Mesenchymal stem cell (in vitro differentiated cells and primary cell): ENCODE measurements at regions not wholly inside any gene's neighbourhood (a gene's known extent, or its start where the extent isn't known, plus 50 kb on each side); places are given as distances from the start of the nearest gene placed in this dataset.

Experiments used
- DNase-seq: peaks from one replicate; pipeline ENCODE4 v3.0.0-alpha.2; 2013
- H2AFZ ChIP-seq: one replicate; pipeline ENCODE4 v1.6.1; 2013; ENCODE audit warnings: low read depth, mild to moderate bottlenecking, control low read depth, inconsistent platforms, low read length, moderate library complexity
- H2AK5ac ChIP-seq: 2 replicates; pipeline ENCODE4 v1.6.1; 2013; ENCODE audit warnings: low read length, moderate library complexity, mild to moderate bottlenecking, inconsistent platforms; ENCODE audit not compliant: severe bottlenecking
- H2BK120ac ChIP-seq: one replicate; pipeline ENCODE4 v1.6.1; 2013; ENCODE audit warnings: low read depth, mild to moderate bottlenecking, inconsistent platforms, low read length, moderate library complexity
- H2BK12ac ChIP-seq, 2 experiments: one replicate each; pipeline ENCODE4 v1.6.1; 2013; ENCODE audit warnings: inconsistent platforms in 2 of 2, low read length in 2 of 2, mild to moderate bottlenecking in 2 of 2, moderate library complexity in 2 of 2, control low read depth in 1 of 2
- H2BK15ac ChIP-seq: one replicate; pipeline ENCODE4 v1.6.1; 2013; ENCODE audit warnings: mild to moderate bottlenecking, low read depth, inconsistent platforms; ENCODE audit not compliant: poor library complexity, severe bottlenecking
- H2BK5ac ChIP-seq: 2 replicates; pipeline ENCODE4 v1.6.1; 2013; ENCODE audit warnings: low read depth, mild to moderate bottlenecking, low read length, control low read depth, inconsistent platforms; ENCODE audit not compliant: poor library complexity, severe bottlenecking
- H3K14ac ChIP-seq, 2 experiments: one replicate each; pipeline ENCODE4 v1.6.1; 2013; ENCODE audit warnings: inconsistent platforms in 2 of 2, low read length in 2 of 2, control low read depth in 1 of 2, mild to moderate bottlenecking in 1 of 2, moderate library complexity in 1 of 2
- H3K18ac ChIP-seq, 2 experiments: one replicate each; pipeline ENCODE4 v1.6.1; 2013; ENCODE audit warnings: inconsistent platforms in 2 of 2, low read length in 2 of 2, control low read depth in 1 of 2, low read depth in 1 of 2, mild to moderate bottlenecking in 1 of 2
- H3K23ac ChIP-seq, 2 experiments: one replicate each; pipeline ENCODE4 v1.6.1; 2013; ENCODE audit warnings: inconsistent platforms in 2 of 2, low read length in 2 of 2, mild to moderate bottlenecking in 2 of 2, moderate library complexity in 2 of 2, control low read depth in 1 of 2
- H3K27ac ChIP-seq: 2 replicates; pipeline ENCODE4 v1.5.1; 2013; ENCODE audit warnings: mild to moderate bottlenecking, moderate library complexity, low read length, control low read depth, inconsistent platforms; ENCODE audit not compliant: poor library complexity, severe bottlenecking
- H3K27me3 ChIP-seq, 2 experiments: 2 replicates each; pipeline versions ENCODE4 v1.6.1 to v1.7.0; 2013; ENCODE audit warnings: low read length in 2 of 2, mild to moderate bottlenecking in 2 of 2, moderate library complexity in 2 of 2, control low read depth in 1 of 2, inconsistent platforms in 1 of 2; ENCODE audit not compliant: control insufficient read depth in 1 of 2, insufficient read depth in 1 of 2
- H3K36me3 ChIP-seq, 2 experiments: 2 replicates each; pipeline versions ENCODE4 v1.6.1 to v1.7.0; 2013; ENCODE audit warnings: low read length in 2 of 2, control low read depth in 1 of 2, inconsistent platforms in 1 of 2, low read depth in 1 of 2, mild to moderate bottlenecking in 1 of 2; ENCODE audit not compliant: insufficient read depth in 2 of 2, control insufficient read depth in 1 of 2
- H3K4ac ChIP-seq, 2 experiments: one replicate each; pipeline ENCODE4 v1.6.1; 2013; ENCODE audit warnings: inconsistent platforms in 2 of 2, low read length in 2 of 2, mild to moderate bottlenecking in 2 of 2, moderate library complexity in 2 of 2, control low read depth in 1 of 2, low read depth in 1 of 2
- H3K4me1 ChIP-seq: 2 replicates; pipeline ENCODE4 v1.6.1; 2013; ENCODE audit warnings: low read depth, low read length, control low read depth; ENCODE audit not compliant: control insufficient read depth, insufficient read depth
- H3K4me2 ChIP-seq: 2 replicates; pipeline ENCODE4 v1.6.1; 2013; ENCODE audit warnings: low read length, mild to moderate bottlenecking, inconsistent platforms; ENCODE audit not compliant: poor library complexity, severe bottlenecking
- H3K4me3 ChIP-seq, 2 experiments: 2 replicates each; pipeline versions ENCODE4 v1.5.1 to v1.7.0; 2013; ENCODE audit warnings: low read length in 2 of 2, mild to moderate bottlenecking in 2 of 2, control low read depth in 1 of 2, low read depth in 1 of 2; ENCODE audit not compliant: insufficient read depth in 1 of 2
- H3K79me1 ChIP-seq: replicated peaks from 2 replicates; pipeline ENCODE4 v1.6.1; 2013; ENCODE audit warnings: mild to moderate bottlenecking, control low read depth, low read length, inconsistent platforms; ENCODE audit not compliant: poor library complexity, severe bottlenecking
- H3K9ac ChIP-seq: 2 replicates; pipeline ENCODE4 v1.7.0; 2013; ENCODE audit warnings: mild to moderate bottlenecking, low read length, moderate library complexity
- H3K9me3 ChIP-seq: 2 replicates; pipeline ENCODE4 v1.7.0; 2013; ENCODE audit warnings: mild to moderate bottlenecking, low read length; ENCODE audit not compliant: control insufficient read depth
- H4K8ac ChIP-seq: one replicate; pipeline ENCODE4 v1.6.1; 2013; ENCODE audit warnings: inconsistent platforms, mild to moderate bottlenecking, low read length, moderate library complexity
- H4K91ac ChIP-seq: one replicate; pipeline ENCODE4 v1.6.1; 2013; ENCODE audit warnings: mild to moderate bottlenecking, low read length, inconsistent platforms
- WGBS: methylation state at CpG from one replicate; pipeline ENCODE4 v1.1.7; 2013; ENCODE audit warnings: mixed read lengths; 5-methylcytosine and 5-hydroxymethylcytosine counted together

DNA sequence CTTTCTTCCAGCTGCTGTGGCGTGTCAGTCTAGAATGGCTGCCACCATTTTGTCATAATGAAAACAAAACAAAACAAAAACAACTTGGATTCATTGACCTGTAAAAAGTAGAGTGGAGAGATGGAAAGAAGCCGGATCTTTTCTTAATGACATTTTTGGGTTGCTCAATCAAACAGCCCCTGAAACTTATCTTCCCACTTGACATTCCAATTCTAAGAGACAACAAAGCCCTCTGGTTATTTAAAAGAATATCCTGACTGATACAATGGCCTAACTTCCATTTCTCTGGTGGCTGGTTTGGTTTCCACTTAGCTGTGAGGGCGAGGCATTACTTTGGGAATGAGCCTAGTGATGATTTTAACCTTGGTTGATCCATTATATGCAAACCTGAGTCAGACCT, 123.7 kb downstream of the AQP4 start:
- no peak overlapping the region for H2AFZ ChIP-seq
- H3K18ac ChIP-seq = no peak overlapping the region
- no peak overlapping the region for H3K4me2 ChIP-seq
- H3K9ac ChIP-seq = no peak overlapping the region
- H2BK12ac ChIP-seq = no peak overlapping the region
- no peak overlapping the region for H2AK5ac ChIP-seq
- no peak overlapping the region for H3K23ac ChIP-seq
- no peak overlapping the region for H2BK5ac ChIP-seq
- no peak overlapping the region for H3K14ac ChIP-seq
- H3K27me3 ChIP-seq = peaks cover 0 to 2% of the 10 kb centered on the region in 2 experiments
- no peak overlapping the region for H3K4ac ChIP-seq
- no peak overlapping the region for H4K8ac ChIP-seq
- no peak overlapping the region for H2BK120ac ChIP-seq
- no peaks in the 10 kb centered on the region for H3K9me3 ChIP-seq
- no peak overlapping the region for H2BK15ac ChIP-seq
- no peak overlapping the region for H3K4me3 ChIP-seq
- no peak overlapping the region for H4K91ac ChIP-seq
- H3K79me1 ChIP-seq = no peaks in the 10 kb centered on the region
- no peaks in the 10 kb centered on the region for H3K36me3 ChIP-seq
- WGBS = 79% methylated on average over 2 of the region's 3 CpGs
- DNase-seq = no peak
- H3K4me1 ChIP-seq = peaks cover 4% of the 10 kb centered on the region
- H3K27ac ChIP-seq = no peak overlapping the region

DNA sequence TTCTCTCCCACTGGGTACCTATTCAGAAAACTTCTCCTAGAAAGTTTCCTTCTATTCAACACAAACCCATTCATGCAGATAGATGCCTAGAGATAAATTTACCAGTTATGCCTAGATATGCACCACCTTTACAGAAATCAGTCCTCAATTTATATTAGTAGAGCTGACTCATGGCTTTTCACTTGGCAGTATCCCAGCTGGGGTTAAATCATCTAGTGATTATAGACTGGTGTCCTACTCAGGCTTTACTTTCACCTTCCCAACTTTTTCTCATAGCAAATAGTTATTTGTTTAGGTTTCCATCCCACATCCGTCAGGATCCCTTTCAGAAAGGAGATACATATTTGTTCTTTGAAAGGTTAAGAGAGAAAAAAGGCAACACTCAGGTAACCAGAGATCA, 124.5 kb downstream of the AQP4 start:
- Histone ChIP-seq H3K14ac (no peak overlapping the region), H2BK12ac (no peak overlapping the region), H3K4ac (no peak overlapping the region), H3K27ac (no peak overlapping the region), H3K4me2 (no peak overlapping the region), H3K18ac (no peak overlapping the region), H4K8ac (no peak overlapping the region), H2AFZ (no peak overlapping the region), H3K9me3 (no peaks in the 10 kb centered on the region), H2BK5ac (no peak overlapping the region), H3K23ac (no peak overlapping the region), H4K91ac (no peak overlapping the region), H2BK120ac (no peak overlapping the region), H2AK5ac (no peak overlapping the region), H3K4me1 (peaks cover 2% of the 10 kb centered on the region), H3K4me3 (no peak overlapping the region), H3K36me3 (no peaks in the 10 kb centered on the region), H3K9ac (no peak overlapping the region), H3K79me1 (no peaks in the 10 kb centered on the region), H2BK15ac (no peak overlapping the region), H3K27me3 (peaks cover 0 to 2% of the 10 kb centered on the region in 2 experiments)
- no CpG with 5 or more reads among the region's 1 CpG for WGBS
- no peak for DNase-seq

DNA sequence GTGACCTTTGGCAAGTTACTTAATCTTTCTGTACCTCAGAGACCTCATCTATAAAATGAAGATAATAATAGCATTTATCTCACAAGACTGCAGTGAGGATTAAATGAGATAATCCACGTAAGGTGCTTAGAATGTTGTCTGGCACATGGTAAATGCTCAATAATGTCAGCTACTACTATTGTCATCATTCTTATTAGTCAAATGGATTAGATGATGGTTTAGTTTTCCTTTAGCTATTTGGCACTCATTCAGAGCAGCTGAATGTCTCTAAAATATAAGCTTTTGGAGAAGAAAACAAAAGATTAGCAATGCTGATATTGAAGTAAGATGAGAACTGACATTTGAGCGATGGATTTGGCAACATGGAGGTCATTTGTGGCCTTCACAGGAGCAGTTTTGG, 125.1 kb downstream of the AQP4 start:
- Histone ChIP-seq H3K4me3 (no peak overlapping the region), H3K27me3 (peaks cover 0 to 2% of the 10 kb centered on the region in 2 experiments), H3K14ac (no peak overlapping the region), H2AK5ac (no peak overlapping the region), H2BK15ac (no peak overlapping the region), H3K23ac (no peak overlapping the region), H4K91ac (no peak overlapping the region), H2BK12ac (no peak overlapping the region), H3K9ac (no peak overlapping the region), H3K18ac (no peak overlapping the region), H2BK5ac (no peak overlapping the region), H3K27ac (no peak overlapping the region), H3K4me1 (peaks cover 2% of the 10 kb centered on the region), H3K79me1 (no peaks in the 10 kb centered on the region), H3K36me3 (no peaks in the 10 kb centered on the region), H2AFZ (no peak overlapping the region), H4K8ac (no peak overlapping the region), H3K4me2 (no peak overlapping the region), H3K4ac (no peak overlapping the region), H3K9me3 (no peaks in the 10 kb centered on the region), H2BK120ac (no peak overlapping the region)
- 78% methylated on average over 1 of the region's 2 CpGs for WGBS
- DNase-seq = no peak

DNA sequence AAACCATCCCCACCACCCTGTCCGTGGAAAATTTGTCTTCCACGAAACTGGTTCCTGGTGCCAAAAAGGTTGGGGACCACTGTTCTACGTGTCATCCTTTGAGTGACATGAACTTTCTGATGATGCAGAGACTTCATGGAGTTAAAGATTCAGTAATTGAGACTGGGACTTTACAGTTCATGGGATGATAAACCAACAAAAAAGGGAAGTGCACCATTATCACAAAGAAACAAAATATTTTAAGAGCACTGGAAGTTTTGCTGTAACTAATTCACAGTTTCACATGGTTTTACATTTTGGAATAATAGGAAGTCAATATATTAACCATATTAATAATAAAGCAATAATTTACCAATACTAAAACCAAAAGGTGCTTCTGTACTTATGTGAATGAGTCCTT, 126.8 kb downstream of the AQP4 start:
- no peak overlapping the region for H2AK5ac ChIP-seq
- WGBS = 76% methylated on average over 3 of the region's 3 CpGs
- H3K79me1 ChIP-seq = no peaks in the 10 kb centered on the region
- H3K4ac ChIP-seq = no peak overlapping the region
- no peaks in the 10 kb centered on the region for H3K36me3 ChIP-seq
- no peak overlapping the region for H3K18ac ChIP-seq
- H3K9me3 ChIP-seq = no peaks in the 10 kb centered on the region
- H3K9ac ChIP-seq = no peak overlapping the region
- H2BK15ac ChIP-seq = no peak overlapping the region
- no peak for DNase-seq
- no peak overlapping the region for H2BK120ac ChIP-seq
- H2BK5ac ChIP-seq = no peak overlapping the region
- no peaks in the 10 kb centered on the region for H3K27me3 ChIP-seq
- no peak overlapping the region for H3K23ac ChIP-seq
- H2AFZ ChIP-seq = no peak overlapping the region
- H4K91ac ChIP-seq = no peak overlapping the region
- H3K4me1 ChIP-seq = no peaks in the 10 kb centered on the region
- H3K4me3 ChIP-seq = no peak overlapping the region
- no peak overlapping the region for H3K27ac ChIP-seq
- no peak overlapping the region for H4K8ac ChIP-seq
- no peak overlapping the region for H2BK12ac ChIP-seq
- no peak overlapping the region for H3K14ac ChIP-seq
- no peak overlapping the region for H3K4me2 ChIP-seq
